Right lobe of liver (tissue), 6 donors: ENCODE measurements at regions not wholly inside any gene's neighbourhood (a gene's known extent, or its start where the extent isn't known, plus 50 kb on each side); places are given as distances from the start of the nearest gene placed in this dataset.

Experiments
- ATAC-seq, 4 donors: fragments of 200-7000 bp; cut with Tn5 transposase; one replicate each; pipeline ENCODE4 v1.9.1; 2020; ENCODE audit warnings: mild to moderate bottlenecking in 4 of 4, moderate library complexity in 4 of 4
- DNase-seq, 3 donors: peaks; one replicate each; pipeline ENCODE4 v3.0.0-alpha.2; 2020
- H3K27ac ChIP-seq, 3 donors: fragments of 200-600 bp; one replicate each; pipeline ENCODE4 v1.8.0; 2022
- H3K27me3 ChIP-seq, 2 donors: fragments of 200-600 bp; one replicate each; pipeline ENCODE4 v1.8.0; 2022
- H3K36me3 ChIP-seq, 4 donors: fragments of 200-600 bp; sonication (generic) in 1 of 4; one replicate each; pipeline versions ENCODE4 v1.5.1 to v1.8.0; 2017 to 2022; ENCODE audit warnings: control low read depth in 1 of 4
- H3K4me1 ChIP-seq, 4 donors: fragments of 200-600 bp; sonication (generic) in 1 of 4; one replicate each; pipeline versions ENCODE4 v1.5.1 to v1.8.0; 2017 to 2022; ENCODE audit warnings: control low read depth in 1 of 4
- H3K4me3 ChIP-seq, 3 donors: fragments of 200-600 bp; one replicate each; pipeline ENCODE4 v1.8.0; 2022
- H3K9me3 ChIP-seq, 4 donors: fragments of 200-600 bp; sonication (generic) in 1 of 4; one replicate each; pipeline versions ENCODE4 v1.5.1 to v1.8.0; 2017 to 2022; ENCODE audit warnings: control low read depth in 1 of 4
- POLR2A ChIP-seq: fragments of 450-650 bp; IDR thresholded peaks from one replicate; pipeline ENCODE4 v1.6.1; 2017; ENCODE audit warnings: antibody characterized with exemption, mild to moderate bottlenecking
- WGBS: methylation state at CpG from one replicate; pipeline ENCODE4 v1.1.6; 2018; ENCODE audit warnings: low coverage, low lambda C conversion rate; ENCODE audit not compliant: insufficient coverage; ENCODE audit errors: missing lambda C conversion rate; 5-methylcytosine and 5-hydroxymethylcytosine counted together
- intact Hi-C, 2 donors: fragments of 100-400 bp; cut with DNase I; formaldehyde crosslinking; loops; one replicate each; pipeline versions ENCODE4 v1.11.2 to v1.14.1; 2022
- TF ChIP-seq, protein P1 (sequence below), 4 donors: fragments of 200-600 bp in 3 of 4; fragments of 450-650 bp in 1 of 4; IDR thresholded peaks; one replicate each; pipeline versions ENCODE4 v1.5.1 to v1.8.0; 2016 to 2022; ENCODE audit warnings: antibody characterized with exemption in 4 of 4, mild to moderate bottlenecking in 2 of 4
- donor health status: DM: no; HTN: yes; CAD: no.
- donor health status: DM: no; HTN: no; CAD: no.
- donor health status: DM: no; HTN: no; CAD: no.
- donor health status: DM: no; HTN: yes; CAD: no.
- donor health status: DM: no; HTN: yes; CAD: no.

DNA sequence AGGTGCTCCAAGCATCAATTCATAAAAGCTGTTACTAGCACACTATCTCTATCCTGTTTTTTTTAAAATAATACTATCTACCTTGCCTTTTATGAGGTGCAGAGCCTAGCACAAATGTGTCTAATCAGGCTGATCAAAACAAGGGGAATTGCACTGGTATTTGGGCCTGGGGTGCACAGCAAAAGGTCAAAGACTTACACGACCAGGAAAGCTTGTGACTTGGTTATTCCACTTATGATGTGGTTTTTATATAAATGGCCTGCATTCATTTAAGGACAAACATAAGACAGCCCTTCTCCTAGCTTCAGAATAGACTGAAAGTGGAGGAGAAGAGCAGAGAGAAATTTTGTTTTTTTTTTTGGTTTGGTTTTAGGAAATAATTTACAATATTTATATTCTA lies 98.4 kb upstream of the SGIP1 start:
- Histone ChIP-seq H3K9me3 (peaks cover 0 to under 1% (median 0%) of the 10 kb centered on the region in 4 donors), H3K27ac (no peak overlapping the region), H3K4me3 (no peak overlapping the region), H3K27me3 (no peaks in the 10 kb centered on the region), H3K4me1 (no peaks in the 10 kb centered on the region), H3K36me3 (no peaks in the 10 kb centered on the region)
- DNase-seq (no peak), ATAC-seq (no peak)
- intact Hi-C loops, result no loop called here
- WGBS, result 76% methylated on average over 1 of the region's 1 CpG
- TF ChIP-seq, protein P1, sequence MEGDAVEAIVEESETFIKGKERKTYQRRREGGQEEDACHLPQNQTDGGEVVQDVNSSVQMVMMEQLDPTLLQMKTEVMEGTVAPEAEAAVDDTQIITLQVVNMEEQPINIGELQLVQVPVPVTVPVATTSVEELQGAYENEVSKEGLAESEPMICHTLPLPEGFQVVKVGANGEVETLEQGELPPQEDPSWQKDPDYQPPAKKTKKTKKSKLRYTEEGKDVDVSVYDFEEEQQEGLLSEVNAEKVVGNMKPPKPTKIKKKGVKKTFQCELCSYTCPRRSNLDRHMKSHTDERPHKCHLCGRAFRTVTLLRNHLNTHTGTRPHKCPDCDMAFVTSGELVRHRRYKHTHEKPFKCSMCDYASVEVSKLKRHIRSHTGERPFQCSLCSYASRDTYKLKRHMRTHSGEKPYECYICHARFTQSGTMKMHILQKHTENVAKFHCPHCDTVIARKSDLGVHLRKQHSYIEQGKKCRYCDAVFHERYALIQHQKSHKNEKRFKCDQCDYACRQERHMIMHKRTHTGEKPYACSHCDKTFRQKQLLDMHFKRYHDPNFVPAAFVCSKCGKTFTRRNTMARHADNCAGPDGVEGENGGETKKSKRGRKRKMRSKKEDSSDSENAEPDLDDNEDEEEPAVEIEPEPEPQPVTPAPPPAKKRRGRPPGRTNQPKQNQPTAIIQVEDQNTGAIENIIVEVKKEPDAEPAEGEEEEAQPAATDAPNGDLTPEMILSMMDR (IDR thresholded peaks at IDR 0.05), result no peak
- TF ChIP-seq POLR2A, result no peak

DNA sequence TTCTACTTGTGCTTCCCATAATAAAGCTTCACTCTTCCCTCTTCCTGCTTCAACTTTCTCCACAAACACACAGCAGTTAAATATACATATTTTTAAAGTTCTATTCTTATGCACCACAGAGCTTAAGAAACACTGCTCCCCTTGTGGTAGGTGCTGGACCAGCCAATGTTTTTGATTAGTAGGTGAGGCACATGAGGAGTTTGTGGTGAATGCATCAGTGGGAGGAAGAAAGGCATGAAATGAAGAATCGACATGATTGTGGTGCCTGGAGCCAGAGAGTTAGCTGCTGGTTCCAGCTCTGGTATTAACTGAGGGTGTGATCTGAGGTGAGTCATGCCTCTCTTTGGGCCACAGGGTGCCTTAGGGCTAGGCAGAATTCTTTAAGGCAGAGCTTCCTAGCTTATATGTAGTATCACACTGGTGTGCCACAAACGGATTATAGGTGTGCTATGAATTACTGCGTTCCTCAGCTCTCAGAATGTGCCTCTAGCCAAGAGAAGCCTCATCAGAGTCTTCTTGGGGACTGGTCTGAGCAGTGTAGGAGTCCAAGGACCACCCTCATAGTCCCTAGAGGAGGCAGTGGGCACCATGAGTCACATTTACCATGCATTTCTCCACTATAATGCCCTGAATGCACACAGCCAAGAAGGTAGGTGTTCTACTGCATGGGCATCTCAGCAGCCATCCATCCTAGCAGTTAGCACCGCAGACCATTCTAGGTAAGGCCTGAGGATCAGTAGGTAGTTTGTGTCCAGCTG lies 97.4 kb upstream of the SGIP1 start:
- 85% methylated on average over 4 of the region's 4 CpGs for WGBS
- ATAC-seq (peak; percentile 34 to 66 (median 52)), DNase-seq (no peak)
- no peaks in the 10 kb centered on the region for H3K27me3 ChIP-seq
- intact Hi-C loops, result no loop called here
- no peaks in the 10 kb centered on the region for H3K4me1 ChIP-seq
- H3K9me3 ChIP-seq, result no peaks in the 10 kb centered on the region
- TF ChIP-seq, protein P1 (IDR thresholded peaks at IDR 0.05), result peak; percentile 25 to 55 (median 35)
- no peak for TF ChIP-seq POLR2A
- H3K36me3 ChIP-seq, result no peaks in the 10 kb centered on the region
- no peak overlapping the region for H3K4me3 ChIP-seq
- H3K27ac ChIP-seq, result no peak overlapping the region

DNA sequence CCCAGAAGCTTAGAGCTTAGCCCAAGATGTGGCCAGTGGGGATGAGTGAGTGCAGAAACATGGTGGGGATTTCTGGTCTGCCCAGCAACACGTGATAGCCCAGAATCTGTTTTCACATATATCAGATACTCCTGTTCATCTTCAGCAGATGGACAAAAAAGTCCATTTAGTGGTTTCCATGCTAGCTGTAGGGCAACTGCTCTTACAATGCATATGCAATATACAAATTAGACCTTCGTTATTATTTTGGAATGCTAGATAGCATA lies 96.9 kb upstream of the SGIP1 start:
- WGBS, result 74% methylated on average over 2 of the region's 2 CpGs
- intact Hi-C loops, result no loop called here

DNA sequence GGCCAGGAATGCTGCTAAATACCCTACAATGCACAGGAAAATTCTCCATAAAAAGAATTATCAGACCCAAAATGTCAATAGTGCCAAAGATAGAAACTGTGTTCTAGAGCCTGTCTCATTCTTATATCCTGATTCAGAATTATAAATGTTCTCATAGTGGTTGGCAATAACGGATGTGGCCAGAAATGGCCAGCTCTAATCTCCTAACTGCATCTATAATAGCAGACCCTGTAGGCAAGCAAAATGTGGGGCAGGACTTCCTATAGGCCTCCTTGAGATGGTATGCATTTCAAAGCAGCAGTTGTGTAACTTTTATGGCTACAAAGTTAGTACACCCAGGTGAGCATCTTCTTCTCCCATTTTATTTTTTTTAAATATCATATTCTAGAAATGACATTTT lies 95.9 kb upstream of the SGIP1 start:
- Histone ChIP-seq H3K27me3 (no peaks in the 10 kb centered on the region), H3K36me3 (no peaks in the 10 kb centered on the region), H3K27ac (no peak overlapping the region), H3K9me3 (no peaks in the 10 kb centered on the region), H3K4me1 (no peaks in the 10 kb centered on the region), H3K4me3 (no peak overlapping the region)
- intact Hi-C loops, result no loop called here
- TF ChIP-seq, protein P1 (IDR thresholded peaks at IDR 0.05), result no peak
- no peak for DNase-seq
- no peak for ATAC-seq
- WGBS, result 67% methylated on average over 1 of the region's 1 CpG

More for the DNA sequence above, 96.9 kb upstream of the SGIP1 start:
- H3K27me3 ChIP-seq, result no peaks in the 10 kb centered on the region
- H3K4me3 ChIP-seq, result no peak overlapping the region
- ATAC-seq (no peak), DNase-seq (no peak)
- no peaks in the 10 kb centered on the region for H3K4me1 ChIP-seq
- no peaks in the 10 kb centered on the region for H3K9me3 ChIP-seq
- no peak overlapping the region for H3K27ac ChIP-seq
- H3K36me3 ChIP-seq, result no peaks in the 10 kb centered on the region
- TF ChIP-seq, protein P1 (IDR thresholded peaks at IDR 0.05), result no peak
- no peak for TF ChIP-seq POLR2A

DNA sequence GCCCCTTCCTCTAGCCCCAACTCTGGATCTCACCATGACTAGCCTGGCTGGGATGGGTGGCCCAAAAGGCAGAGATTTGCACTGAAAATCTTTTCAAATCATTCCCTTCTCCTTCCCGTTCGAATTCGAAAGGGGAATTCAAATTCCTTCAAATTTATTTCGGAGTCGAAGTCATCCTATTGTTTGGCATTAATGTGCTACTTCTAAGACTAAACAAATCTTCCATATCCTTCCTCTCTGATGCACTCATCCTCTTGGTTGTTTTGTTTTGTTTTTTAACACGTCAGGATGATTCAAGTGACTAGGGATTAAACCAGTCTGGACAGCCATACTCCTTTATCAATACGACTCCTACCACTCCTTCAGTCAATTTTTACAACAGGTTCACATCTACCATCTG lies 95.5 kb upstream of the SGIP1 start:
- ATAC-seq, result no peak
- intact Hi-C loops, result no loop called here
- DNase-seq, result no peak
- Histone ChIP-seq H3K9me3 (no peaks in the 10 kb centered on the region), H3K4me1 (no peaks in the 10 kb centered on the region), H3K27ac (no peak overlapping the region), H3K4me3 (no peak overlapping the region), H3K36me3 (no peaks in the 10 kb centered on the region), H3K27me3 (no peaks in the 10 kb centered on the region)
- 77% methylated on average over 6 of the region's 7 CpGs for WGBS
- TF ChIP-seq, protein P1 (IDR thresholded peaks at IDR 0.05), result no peak
- TF ChIP-seq POLR2A, result no peak
